CD8-positive, alpha-beta memory T cell (primary cell): ENCODE measurements at regions not wholly inside any gene's neighbourhood (a gene's known extent, or its start where the extent isn't known, plus 50 kb on each side); places are given as distances from the start of the nearest gene placed in this dataset.

Experiments used
- CTCF ChIA-PET: fragments of 350-600 bp; sonication (Branson Sonifier 250); formaldehyde crosslinking; loops from one replicate; lab custom pipeline; 2021; ENCODE audit warnings: antibody characterized with exemption; lab: Charles Lee
- POLR2A ChIA-PET: fragments of 350-600 bp; sonication (Branson Sonifier 250); formaldehyde crosslinking; loops from one replicate; lab custom pipeline; 2021; ENCODE audit warnings: antibody characterized with exemption; lab: Charles Lee
- DNase-seq, 5 donors: peaks; one replicate each; pipeline versions ENCODE4 v3.0.0 to v3.0.0-alpha.2; 2020 to 2022; ENCODE audit warnings: mixed read lengths in 1 of 5
- H3K27ac ChIP-seq: one replicate; pipeline ENCODE4 v1.7.0; 2013; ENCODE audit warnings: low read depth, mild to moderate bottlenecking, low read length, moderate library complexity
- H3K27me3 ChIP-seq: 2 replicates; pipeline ENCODE4 v1.7.0; 2013; ENCODE audit warnings: low read length, mild to moderate bottlenecking; ENCODE audit not compliant: insufficient read depth, poor library complexity, severe bottlenecking
- H3K36me3 ChIP-seq: 2 replicates; pipeline ENCODE4 v1.7.0; 2013; ENCODE audit warnings: mild to moderate bottlenecking, low read length, moderate library complexity; ENCODE audit not compliant: insufficient read depth
- H3K4me1 ChIP-seq: 2 replicates; pipeline ENCODE4 v1.7.0; 2013; ENCODE audit warnings: mild to moderate bottlenecking, low read length, moderate library complexity; ENCODE audit not compliant: insufficient read depth
- H3K4me3 ChIP-seq: 2 replicates; pipeline ENCODE4 v1.7.0; 2013; ENCODE audit warnings: mild to moderate bottlenecking, low read length
- H3K9me3 ChIP-seq: 2 replicates; pipeline ENCODE4 v1.7.0; 2013; ENCODE audit warnings: mild to moderate bottlenecking, low read length
- H3K27ac Mint-ChIP-seq, 8 donors: one replicate each; pipeline ENCODE4 v1.8.0; 2020 to 2021; ENCODE audit warnings: mixed read lengths in 8 of 8, mild to moderate bottlenecking in 6 of 8, inconsistent platforms in 3 of 8, moderate library complexity in 3 of 8
- H3K27me3 Mint-ChIP-seq, 2 donors: one replicate each; pipeline ENCODE4 v1.8.0; 2020 to 2021; ENCODE audit warnings: mixed read lengths in 2 of 2, mild to moderate bottlenecking in 1 of 2, moderate library complexity in 1 of 2
- H3K36me3 Mint-ChIP-seq, 3 donors: one replicate each; pipeline ENCODE4 v1.8.0; 2020 to 2021; ENCODE audit warnings: mixed read lengths in 3 of 3, inconsistent platforms in 1 of 3, mild to moderate bottlenecking in 1 of 3
- H3K4me1 Mint-ChIP-seq, 3 donors: one replicate each; pipeline ENCODE4 v1.8.0; 2020 to 2021; ENCODE audit warnings: mixed read lengths in 3 of 3, inconsistent platforms in 1 of 3, mild to moderate bottlenecking in 1 of 3
- H3K4me3 Mint-ChIP-seq, 7 donors: one replicate each; pipeline ENCODE4 v1.8.0; 2020 to 2021; ENCODE audit warnings: mixed read lengths in 7 of 7, mild to moderate bottlenecking in 6 of 7, moderate library complexity in 4 of 7, inconsistent platforms in 2 of 7
- H3K9me3 Mint-ChIP-seq, 5 donors: one replicate each; pipeline ENCODE4 v1.8.0; 2020 to 2022; ENCODE audit warnings: mixed read lengths in 5 of 5, mild to moderate bottlenecking in 3 of 5, moderate library complexity in 2 of 5, inconsistent platforms in 1 of 5

GRCh38 chr14:62616668-62617067 is 428.6 kb downstream of the KCNH5 start:
- H3K27me3 ChIP-seq, result no peaks in the 10 kb centered on the region
- no peak overlapping the region for H3K27ac Mint-ChIP-seq
- no peaks in the 10 kb centered on the region for H3K27me3 Mint-ChIP-seq
- no peaks in the 10 kb centered on the region for H3K36me3 Mint-ChIP-seq
- H3K4me1 Mint-ChIP-seq, result no peaks in the 10 kb centered on the region
- POLR2A ChIA-PET, result no interaction called here
- DNase-seq, result no peak
- no peak overlapping the region for H3K27ac ChIP-seq
- no peaks in the 10 kb centered on the region for H3K9me3 ChIP-seq
- no peaks in the 10 kb centered on the region for H3K4me1 ChIP-seq
- no peaks in the 10 kb centered on the region for H3K36me3 ChIP-seq
- H3K4me3 ChIP-seq, result no peak overlapping the region
- no peak overlapping the region for H3K4me3 Mint-ChIP-seq
- CTCF ChIA-PET, result no interaction called here
- H3K9me3 Mint-ChIP-seq, result peaks cover 0 to 8% (median 1%) of the 10 kb centered on the region in 5 donors

GRCh38 chr14:62626416-62626815 is 418.8 kb downstream of the KCNH5 start:
- Mint-ChIP-seq H3K4me3 (no peak overlapping the region), H3K27me3 (no peaks in the 10 kb centered on the region), H3K36me3 (no peaks in the 10 kb centered on the region), H3K9me3 (peaks cover 3 to 13% (median 9%) of the 10 kb centered on the region in 5 donors), H3K4me1 (no peaks in the 10 kb centered on the region), H3K27ac (no peak overlapping the region)
- H3K4me3 ChIP-seq, result no peak overlapping the region
- H3K27ac ChIP-seq, result no peak overlapping the region
- DNase-seq, result no peak
- H3K36me3 ChIP-seq, result no peaks in the 10 kb centered on the region
- ChIA-PET POLR2A (no interaction called here), CTCF (no interaction called here)
- no peaks in the 10 kb centered on the region for H3K27me3 ChIP-seq
- no peaks in the 10 kb centered on the region for H3K9me3 ChIP-seq
- H3K4me1 ChIP-seq, result no peaks in the 10 kb centered on the region

GRCh38 chr14:62629176-62629725 is 416.0 kb downstream of the KCNH5 start:
- Mint-ChIP-seq H3K36me3 (no peaks in the 10 kb centered on the region), H3K9me3 (peaks cover 3 to 17% (median 10%) of the 10 kb centered on the region in 5 donors), H3K27ac (no peak overlapping the region), H3K4me3 (no peak overlapping the region), H3K27me3 (no peaks in the 10 kb centered on the region), H3K4me1 (no peaks in the 10 kb centered on the region)
- ChIA-PET CTCF (no interaction called here), POLR2A (no interaction called here)
- Histone ChIP-seq H3K4me1 (no peaks in the 10 kb centered on the region), H3K27ac (no peak overlapping the region), H3K4me3 (no peak overlapping the region), H3K27me3 (no peaks in the 10 kb centered on the region), H3K36me3 (no peaks in the 10 kb centered on the region), H3K9me3 (no peaks in the 10 kb centered on the region)
- no peak for DNase-seq

GRCh38 chr14:62631176-62631575 is 414.1 kb downstream of the KCNH5 start:
- ChIA-PET CTCF (no interaction called here), POLR2A (no interaction called here)
- H3K4me3 ChIP-seq, result no peak overlapping the region
- H3K4me1 Mint-ChIP-seq, result no peaks in the 10 kb centered on the region
- no peak for DNase-seq
- no peaks in the 10 kb centered on the region for H3K36me3 ChIP-seq
- H3K4me3 Mint-ChIP-seq, result no peak overlapping the region
- H3K27me3 Mint-ChIP-seq, result no peaks in the 10 kb centered on the region
- H3K27me3 ChIP-seq, result no peaks in the 10 kb centered on the region
- peaks cover 0 to 14% (median 7%) of the 10 kb centered on the region in 5 donors for H3K9me3 Mint-ChIP-seq
- no peaks in the 10 kb centered on the region for H3K36me3 Mint-ChIP-seq
- H3K4me1 ChIP-seq, result no peaks in the 10 kb centered on the region
- no peak overlapping the region for H3K27ac ChIP-seq
- no peak overlapping the region for H3K27ac Mint-ChIP-seq
- H3K9me3 ChIP-seq, result no peaks in the 10 kb centered on the region

DNA sequence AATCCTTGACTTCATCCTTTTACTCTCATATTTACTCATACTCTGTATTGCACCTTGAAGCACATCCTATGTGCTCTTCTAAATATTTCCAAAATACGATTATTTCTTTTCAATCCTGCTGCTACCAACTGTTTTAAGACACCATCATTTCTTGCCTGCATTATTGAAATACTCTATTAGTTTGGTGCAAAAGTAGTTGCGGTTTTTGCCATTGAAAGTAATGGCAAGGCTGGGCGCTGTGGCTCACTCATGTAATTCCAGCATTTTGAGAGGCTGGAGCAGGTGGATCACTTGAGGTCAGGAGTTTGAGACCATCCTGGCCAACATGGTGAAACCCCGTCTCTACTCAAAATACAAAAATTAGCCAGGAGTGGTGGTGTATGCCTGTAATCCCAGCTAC is 412.5 kb downstream of the KCNH5 start:
- Mint-ChIP-seq H3K4me3 (no peak overlapping the region), H3K27ac (no peak overlapping the region), H3K9me3 (peaks cover 2 to 11% (median 9%) of the 10 kb centered on the region in 5 donors), H3K36me3 (no peaks in the 10 kb centered on the region), H3K4me1 (no peaks in the 10 kb centered on the region), H3K27me3 (no peaks in the 10 kb centered on the region)
- Histone ChIP-seq H3K4me3 (no peak overlapping the region), H3K36me3 (no peaks in the 10 kb centered on the region), H3K27ac (no peak overlapping the region), H3K9me3 (no peaks in the 10 kb centered on the region), H3K27me3 (no peaks in the 10 kb centered on the region), H3K4me1 (no peaks in the 10 kb centered on the region)
- POLR2A ChIA-PET, result no interaction called here
- CTCF ChIA-PET, result no interaction called here
- no peak for DNase-seq

GRCh38 chr14:62645649-62646048 is 399.6 kb downstream of the KCNH5 start:
- Mint-ChIP-seq H3K4me3 (no peak overlapping the region), H3K27me3 (peaks cover 0 to 2% of the 10 kb centered on the region in 2 donors), H3K36me3 (no peaks in the 10 kb centered on the region), H3K4me1 (no peaks in the 10 kb centered on the region), H3K9me3 (peaks cover 0 to 17% (median 2%) of the 10 kb centered on the region in 5 donors), H3K27ac (no peak overlapping the region)
- no peak for DNase-seq
- Histone ChIP-seq H3K27ac (no peak overlapping the region), H3K9me3 (no peaks in the 10 kb centered on the region), H3K4me3 (no peak overlapping the region), H3K27me3 (no peaks in the 10 kb centered on the region), H3K36me3 (no peaks in the 10 kb centered on the region), H3K4me1 (no peaks in the 10 kb centered on the region)
- ChIA-PET POLR2A (no interaction called here), CTCF (no interaction called here)
